SK-N-SH treated with all-trans-retinoic acid at 6 μM for 48 hours (cell line): ENCODE measurements at regions not wholly inside any gene's neighbourhood (a gene's known extent, or its start where the extent isn't known, plus 50 kb on each side); places are given as distances from the start of the nearest gene placed in this dataset.

ENCODE experiments used
- ESRRG ChIP-seq: fragments of 250-450 bp; sonication (Bioruptor Pico); IDR thresholded peaks from 2 replicates; pipeline ENCODE4 v1.6.1; 2021; ENCODE audit warnings: mild to moderate bottlenecking
- GLIS3 ChIP-seq: fragments of 250-450 bp; sonication (Bioruptor Pico); IDR thresholded peaks from 2 replicates; pipeline ENCODE4 v1.5.0; 2020; ENCODE audit warnings: mild to moderate bottlenecking, moderate library complexity
- SNAI2 ChIP-seq: fragments of 250-450 bp; sonication (Bioruptor Pico); IDR thresholded peaks from 2 replicates; pipeline ENCODE4 v1.5.0; 2020; ENCODE audit warnings: mild to moderate bottlenecking, moderate library complexity
- ZC3H10 ChIP-seq: fragments of 250-450 bp; sonication (Bioruptor Pico); IDR thresholded peaks from 2 replicates; pipeline ENCODE4 v1.5.1; 2021; ENCODE audit warnings: mild to moderate bottlenecking, moderate library complexity
- ZFP3 ChIP-seq: fragments of 250-450 bp; sonication (Bioruptor Pico); IDR thresholded peaks from 2 replicates; pipeline ENCODE4 v1.5.0; 2020; ENCODE audit warnings: mild to moderate bottlenecking, moderate library complexity
- TF ChIP-seq, protein P1 (sequence below): fragments of 250-450 bp; sonication (Bioruptor Pico); IDR thresholded peaks from 2 replicates; pipeline ENCODE4 v1.5.1; 2020; ENCODE audit warnings: low read depth, mild to moderate bottlenecking, moderate library complexity
- TF ChIP-seq, protein P2 (sequence below): fragments of 250-450 bp; sonication (Bioruptor Pico); IDR thresholded peaks from 2 replicates; pipeline ENCODE4 v1.5.0; 2020; ENCODE audit warnings: mild to moderate bottlenecking, moderate library complexity
- TF ChIP-seq, protein P3 (sequence below): fragments of 250-450 bp; sonication (Bioruptor Pico); IDR thresholded peaks from 2 replicates; pipeline ENCODE4 v1.5.1; 2021; ENCODE audit warnings: mild to moderate bottlenecking, moderate library complexity
- TF ChIP-seq, protein P4 (sequence below): fragments of 250-450 bp; sonication (Bioruptor Pico); IDR thresholded peaks from 2 replicates; pipeline ENCODE4 v1.8.0; 2020; ENCODE audit warnings: mild to moderate bottlenecking, moderate library complexity, borderline replicate concordance
- TF ChIP-seq, protein P5 (sequence below): fragments of 250-450 bp; sonication (Bioruptor Pico); IDR thresholded peaks from 2 replicates; pipeline ENCODE4 v1.8.0; 2021; ENCODE audit warnings: low read depth, mild to moderate bottlenecking, moderate library complexity, borderline replicate concordance

DNA sequence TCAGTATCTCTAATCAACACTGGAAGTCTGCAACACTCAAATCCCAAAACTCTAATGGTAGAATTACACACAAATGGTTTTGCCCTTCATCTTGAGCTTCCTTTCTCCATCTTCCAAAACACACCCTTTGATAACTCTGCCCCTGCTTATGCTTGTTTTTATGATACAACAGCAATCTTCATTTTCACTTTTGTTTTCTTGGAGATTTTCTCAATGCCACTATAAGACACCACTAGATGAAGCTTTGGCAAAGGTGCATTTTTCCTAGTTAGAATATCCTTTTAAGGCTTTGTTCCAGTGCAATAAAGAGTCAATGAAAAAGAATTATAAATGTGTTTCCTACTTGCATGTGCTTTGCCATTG, 472.4 kb upstream of the NWD2 start:
- TF ChIP-seq ESRRG (no peak), SNAI2 (CRISPR knock-in tag) (no peak), ZC3H10 (no peak), ZFP3 (no peak), GLIS3 (CRISPR knock-in tag) (no peak)
- TF ChIP-seq, protein P1, sequence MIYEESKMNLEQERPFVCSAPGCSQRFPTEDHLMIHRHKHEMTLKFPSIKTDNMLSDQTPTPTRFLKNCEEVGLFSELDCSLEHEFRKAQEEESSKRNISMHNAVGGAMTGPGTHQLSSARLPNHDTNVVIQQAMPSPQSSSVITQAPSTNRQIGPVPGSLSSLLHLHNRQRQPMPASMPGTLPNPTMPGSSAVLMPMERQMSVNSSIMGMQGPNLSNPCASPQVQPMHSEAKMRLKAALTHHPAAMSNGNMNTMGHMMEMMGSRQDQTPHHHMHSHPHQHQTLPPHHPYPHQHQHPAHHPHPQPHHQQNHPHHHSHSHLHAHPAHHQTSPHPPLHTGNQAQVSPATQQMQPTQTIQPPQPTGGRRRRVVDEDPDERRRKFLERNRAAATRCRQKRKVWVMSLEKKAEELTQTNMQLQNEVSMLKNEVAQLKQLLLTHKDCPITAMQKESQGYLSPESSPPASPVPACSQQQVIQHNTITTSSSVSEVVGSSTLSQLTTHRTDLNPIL = no peak
- TF ChIP-seq, protein P2, sequence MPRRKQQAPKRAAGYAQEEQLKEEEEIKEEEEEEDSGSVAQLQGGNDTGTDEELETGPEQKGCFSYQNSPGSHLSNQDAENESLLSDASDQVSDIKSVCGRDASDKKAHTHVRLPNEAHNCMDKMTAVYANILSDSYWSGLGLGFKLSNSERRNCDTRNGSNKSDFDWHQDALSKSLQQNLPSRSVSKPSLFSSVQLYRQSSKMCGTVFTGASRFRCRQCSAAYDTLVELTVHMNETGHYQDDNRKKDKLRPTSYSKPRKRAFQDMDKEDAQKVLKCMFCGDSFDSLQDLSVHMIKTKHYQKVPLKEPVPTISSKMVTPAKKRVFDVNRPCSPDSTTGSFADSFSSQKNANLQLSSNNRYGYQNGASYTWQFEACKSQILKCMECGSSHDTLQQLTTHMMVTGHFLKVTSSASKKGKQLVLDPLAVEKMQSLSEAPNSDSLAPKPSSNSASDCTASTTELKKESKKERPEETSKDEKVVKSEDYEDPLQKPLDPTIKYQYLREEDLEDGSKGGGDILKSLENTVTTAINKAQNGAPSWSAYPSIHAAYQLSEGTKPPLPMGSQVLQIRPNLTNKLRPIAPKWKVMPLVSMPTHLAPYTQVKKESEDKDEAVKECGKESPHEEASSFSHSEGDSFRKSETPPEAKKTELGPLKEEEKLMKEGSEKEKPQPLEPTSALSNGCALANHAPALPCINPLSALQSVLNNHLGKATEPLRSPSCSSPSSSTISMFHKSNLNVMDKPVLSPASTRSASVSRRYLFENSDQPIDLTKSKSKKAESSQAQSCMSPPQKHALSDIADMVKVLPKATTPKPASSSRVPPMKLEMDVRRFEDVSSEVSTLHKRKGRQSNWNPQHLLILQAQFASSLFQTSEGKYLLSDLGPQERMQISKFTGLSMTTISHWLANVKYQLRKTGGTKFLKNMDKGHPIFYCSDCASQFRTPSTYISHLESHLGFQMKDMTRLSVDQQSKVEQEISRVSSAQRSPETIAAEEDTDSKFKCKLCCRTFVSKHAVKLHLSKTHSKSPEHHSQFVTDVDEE (CRISPR knock-in tag) = no peak
- TF ChIP-seq, protein P3, sequence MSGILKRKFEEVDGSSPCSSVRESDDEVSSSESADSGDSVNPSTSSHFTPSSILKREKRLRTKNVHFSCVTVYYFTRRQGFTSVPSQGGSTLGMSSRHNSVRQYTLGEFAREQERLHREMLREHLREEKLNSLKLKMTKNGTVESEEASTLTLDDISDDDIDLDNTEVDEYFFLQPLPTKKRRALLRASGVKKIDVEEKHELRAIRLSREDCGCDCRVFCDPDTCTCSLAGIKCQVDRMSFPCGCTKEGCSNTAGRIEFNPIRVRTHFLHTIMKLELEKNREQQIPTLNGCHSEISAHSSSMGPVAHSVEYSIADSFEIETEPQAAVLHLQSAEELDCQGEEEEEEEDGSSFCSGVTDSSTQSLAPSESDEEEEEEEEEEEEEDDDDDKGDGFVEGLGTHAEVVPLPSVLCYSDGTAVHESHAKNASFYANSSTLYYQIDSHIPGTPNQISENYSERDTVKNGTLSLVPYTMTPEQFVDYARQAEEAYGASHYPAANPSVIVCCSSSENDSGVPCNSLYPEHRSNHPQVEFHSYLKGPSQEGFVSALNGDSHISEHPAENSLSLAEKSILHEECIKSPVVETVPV = no peak
- TF ChIP-seq, protein P4, sequence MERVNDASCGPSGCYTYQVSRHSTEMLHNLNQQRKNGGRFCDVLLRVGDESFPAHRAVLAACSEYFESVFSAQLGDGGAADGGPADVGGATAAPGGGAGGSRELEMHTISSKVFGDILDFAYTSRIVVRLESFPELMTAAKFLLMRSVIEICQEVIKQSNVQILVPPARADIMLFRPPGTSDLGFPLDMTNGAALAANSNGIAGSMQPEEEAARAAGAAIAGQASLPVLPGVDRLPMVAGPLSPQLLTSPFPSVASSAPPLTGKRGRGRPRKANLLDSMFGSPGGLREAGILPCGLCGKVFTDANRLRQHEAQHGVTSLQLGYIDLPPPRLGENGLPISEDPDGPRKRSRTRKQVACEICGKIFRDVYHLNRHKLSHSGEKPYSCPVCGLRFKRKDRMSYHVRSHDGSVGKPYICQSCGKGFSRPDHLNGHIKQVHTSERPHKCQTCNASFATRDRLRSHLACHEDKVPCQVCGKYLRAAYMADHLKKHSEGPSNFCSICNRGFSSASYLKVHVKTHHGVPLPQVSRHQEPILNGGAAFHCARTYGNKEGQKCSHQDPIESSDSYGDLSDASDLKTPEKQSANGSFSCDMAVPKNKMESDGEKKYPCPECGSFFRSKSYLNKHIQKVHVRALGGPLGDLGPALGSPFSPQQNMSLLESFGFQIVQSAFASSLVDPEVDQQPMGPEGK = no peak
- TF ChIP-seq, protein P5, sequence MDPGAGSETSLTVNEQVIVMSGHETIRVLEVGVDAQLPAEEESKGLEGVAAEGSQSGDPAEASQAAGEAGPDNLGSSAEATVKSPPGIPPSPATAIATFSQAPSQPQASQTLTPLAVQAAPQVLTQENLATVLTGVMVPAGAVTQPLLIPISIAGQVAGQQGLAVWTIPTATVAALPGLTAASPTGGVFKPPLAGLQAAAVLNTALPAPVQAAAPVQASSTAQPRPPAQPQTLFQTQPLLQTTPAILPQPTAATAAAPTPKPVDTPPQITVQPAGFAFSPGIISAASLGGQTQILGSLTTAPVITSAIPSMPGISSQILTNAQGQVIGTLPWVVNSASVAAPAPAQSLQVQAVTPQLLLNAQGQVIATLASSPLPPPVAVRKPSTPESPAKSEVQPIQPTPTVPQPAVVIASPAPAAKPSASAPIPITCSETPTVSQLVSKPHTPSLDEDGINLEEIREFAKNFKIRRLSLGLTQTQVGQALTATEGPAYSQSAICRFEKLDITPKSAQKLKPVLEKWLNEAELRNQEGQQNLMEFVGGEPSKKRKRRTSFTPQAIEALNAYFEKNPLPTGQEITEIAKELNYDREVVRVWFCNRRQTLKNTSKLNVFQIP (CRISPR knock-in tag) = no peak
